ENCODE measurements at regions not wholly inside any gene's neighbourhood (a gene's known extent, or its start where the extent isn't known, plus 50 kb on each side); places are given as distances from the start of the nearest gene placed in this dataset.

- H3K4me2 ChIP-seq (ENCODE audit: insufficient read depth, low read length): no peak overlapping the region
- no peaks in the 10 kb centered on the region for H4K20me1 ChIP-seq (ENCODE audit: insufficient read depth, low read length)
- H3K4me3 ChIP-seq (ENCODE audit: insufficient read depth, low read length): no peak overlapping the region
- no peak overlapping the region for H3K27ac ChIP-seq (ENCODE audit: low read depth, low read length)
- no peaks in the 10 kb centered on the region for H3K27me3 ChIP-seq (ENCODE audit: insufficient read depth, low read length)
- H3K4me1 ChIP-seq (ENCODE audit: insufficient read depth, low read length): no peaks in the 10 kb centered on the region
- TF ChIP-seq CTCF (IDR thresholded peaks at IDR 0.05; ENCODE audit: extremely low read depth, low read depth, low read length): no peak
- H2AFZ ChIP-seq (ENCODE audit: low read length): no peak overlapping the region
- no peak for DNase-seq (ENCODE audit: insufficient read length, low spot score, missing footprints)
- H3K36me3 ChIP-seq (ENCODE audit: insufficient read depth, low read length): no peaks in the 10 kb centered on the region
- no peaks in the 10 kb centered on the region for H3K79me2 ChIP-seq (ENCODE audit: insufficient read depth, low read length)
- no peaks in the 10 kb centered on the region for H3K9me3 ChIP-seq (ENCODE audit: low read depth, low read length)
Observed at GRCh38 chr4:129804461-129804981, 708.6 kb downstream of the C4orf33 start.

- Histone ChIP-seq H4K20me1 (ENCODE audit: insufficient read depth, low read length) (no peaks in the 10 kb centered on the region), H2AFZ (ENCODE audit: low read length) (no peak overlapping the region), H3K79me2 (ENCODE audit: insufficient read depth, low read length) (no peaks in the 10 kb centered on the region), H3K4me1 (ENCODE audit: insufficient read depth, low read length) (no peaks in the 10 kb centered on the region), H3K9me3 (ENCODE audit: low read depth, low read length) (no peaks in the 10 kb centered on the region), H3K4me2 (ENCODE audit: insufficient read depth, low read length) (no peak overlapping the region), H3K4me3 (ENCODE audit: insufficient read depth, low read length) (no peak overlapping the region), H3K27ac (ENCODE audit: low read depth, low read length) (no peak overlapping the region), H3K36me3 (ENCODE audit: insufficient read depth, low read length) (no peaks in the 10 kb centered on the region), H3K27me3 (ENCODE audit: insufficient read depth, low read length) (no peaks in the 10 kb centered on the region)
- DNase-seq (ENCODE audit: insufficient read length, low spot score, missing footprints): no peak
- no peak for TF ChIP-seq CTCF (IDR thresholded peaks at IDR 0.05; ENCODE audit: extremely low read depth, low read depth, low read length)
Observed at GRCh38 chr4:129806986-129807385, 711.0 kb downstream of the C4orf33 start.

GRCh38 chr4:129808242-129808641 is 712.3 kb downstream of the C4orf33 start:
- H4K20me1 ChIP-seq (ENCODE audit: insufficient read depth, low read length): no peaks in the 10 kb centered on the region
- H3K27me3 ChIP-seq (ENCODE audit: insufficient read depth, low read length): no peaks in the 10 kb centered on the region
- no peak overlapping the region for H3K4me2 ChIP-seq (ENCODE audit: insufficient read depth, low read length)
- DNase-seq (ENCODE audit: insufficient read length, low spot score, missing footprints): no peak
- H3K9me3 ChIP-seq (ENCODE audit: low read depth, low read length): no peaks in the 10 kb centered on the region
- no peak overlapping the region for H2AFZ ChIP-seq (ENCODE audit: low read length)
- H3K27ac ChIP-seq (ENCODE audit: low read depth, low read length): no peak overlapping the region
- H3K4me3 ChIP-seq (ENCODE audit: insufficient read depth, low read length): no peak overlapping the region
- H3K79me2 ChIP-seq (ENCODE audit: insufficient read depth, low read length): no peaks in the 10 kb centered on the region
- no peak for TF ChIP-seq CTCF (IDR thresholded peaks at IDR 0.05; ENCODE audit: extremely low read depth, low read depth, low read length)
- no peaks in the 10 kb centered on the region for H3K4me1 ChIP-seq (ENCODE audit: insufficient read depth, low read length)
- no peaks in the 10 kb centered on the region for H3K36me3 ChIP-seq (ENCODE audit: insufficient read depth, low read length)

GRCh38 chr4:129821073-129821472 is 725.1 kb downstream of the C4orf33 start:
- H3K27me3 ChIP-seq (ENCODE audit: insufficient read depth, low read length): no peaks in the 10 kb centered on the region
- TF ChIP-seq CTCF (IDR thresholded peaks at IDR 0.05; ENCODE audit: extremely low read depth, low read depth, low read length): no peak
- H3K4me3 ChIP-seq (ENCODE audit: insufficient read depth, low read length): no peak overlapping the region
- H3K79me2 ChIP-seq (ENCODE audit: insufficient read depth, low read length): no peaks in the 10 kb centered on the region
- H3K4me1 ChIP-seq (ENCODE audit: insufficient read depth, low read length): no peaks in the 10 kb centered on the region
- H2AFZ ChIP-seq (ENCODE audit: low read length): no peak overlapping the region
- H3K9me3 ChIP-seq (ENCODE audit: low read depth, low read length): no peaks in the 10 kb centered on the region
- no peak for DNase-seq (ENCODE audit: insufficient read length, low spot score, missing footprints)
- H3K36me3 ChIP-seq (ENCODE audit: insufficient read depth, low read length): no peaks in the 10 kb centered on the region
- no peaks in the 10 kb centered on the region for H4K20me1 ChIP-seq (ENCODE audit: insufficient read depth, low read length)
- H3K27ac ChIP-seq (ENCODE audit: low read depth, low read length): no peak overlapping the region
- no peak overlapping the region for H3K4me2 ChIP-seq (ENCODE audit: insufficient read depth, low read length)
